Body of pancreas (tissue), 4 donors: ENCODE measurements at regions not wholly inside any gene's neighbourhood (a gene's known extent, or its start where the extent isn't known, plus 50 kb on each side); places are given as distances from the start of the nearest gene placed in this dataset.

Experiments used
- POLR2A ChIP-seq, 3 donors: fragments of 450-650 bp; IDR thresholded peaks; one replicate each; pipeline ENCODE4 v1.6.1; 2016; ENCODE audit warnings: antibody characterized with exemption in 3 of 3, mild to moderate bottlenecking in 2 of 3
- TF ChIP-seq, protein P1 (sequence below), 7 experiments: fragments of 450-650 bp in 4 of 7; fragments of 200-600 bp in 3 of 7; sonication (generic) in 3 of 7; IDR thresholded peaks; one replicate each; pipeline ENCODE4 v1.5.1; 2016 to 2019; ENCODE audit warnings: antibody characterized with exemption in 7 of 7

DNA sequence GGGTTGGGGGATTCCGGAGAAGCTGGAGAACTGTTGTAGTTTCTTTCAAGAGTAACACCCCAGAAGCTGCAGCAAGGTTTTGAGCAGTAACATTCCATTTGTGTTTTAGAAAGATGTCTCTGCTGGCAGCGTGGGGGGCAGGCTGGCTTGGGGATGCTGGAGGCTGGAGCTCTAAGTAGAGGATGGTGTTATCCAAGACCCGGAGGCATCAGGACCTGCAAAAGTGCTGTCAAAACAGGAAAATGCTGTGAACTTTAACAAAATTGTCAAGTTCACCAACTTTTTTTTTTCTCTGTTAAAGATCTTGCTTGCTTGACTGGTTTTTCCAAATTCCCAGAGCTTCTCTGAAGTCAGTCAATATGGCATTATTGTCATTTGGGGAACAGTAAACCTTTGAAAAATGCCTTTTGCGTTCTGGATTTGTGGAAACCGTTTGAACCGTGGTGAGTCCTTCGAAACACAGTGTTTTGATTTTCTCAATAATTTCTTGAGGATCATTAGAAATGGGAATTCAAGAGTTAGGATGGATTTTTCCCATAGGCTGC, 189.6 kb upstream of the NLRP1 start:
- TF ChIP-seq, protein P1, sequence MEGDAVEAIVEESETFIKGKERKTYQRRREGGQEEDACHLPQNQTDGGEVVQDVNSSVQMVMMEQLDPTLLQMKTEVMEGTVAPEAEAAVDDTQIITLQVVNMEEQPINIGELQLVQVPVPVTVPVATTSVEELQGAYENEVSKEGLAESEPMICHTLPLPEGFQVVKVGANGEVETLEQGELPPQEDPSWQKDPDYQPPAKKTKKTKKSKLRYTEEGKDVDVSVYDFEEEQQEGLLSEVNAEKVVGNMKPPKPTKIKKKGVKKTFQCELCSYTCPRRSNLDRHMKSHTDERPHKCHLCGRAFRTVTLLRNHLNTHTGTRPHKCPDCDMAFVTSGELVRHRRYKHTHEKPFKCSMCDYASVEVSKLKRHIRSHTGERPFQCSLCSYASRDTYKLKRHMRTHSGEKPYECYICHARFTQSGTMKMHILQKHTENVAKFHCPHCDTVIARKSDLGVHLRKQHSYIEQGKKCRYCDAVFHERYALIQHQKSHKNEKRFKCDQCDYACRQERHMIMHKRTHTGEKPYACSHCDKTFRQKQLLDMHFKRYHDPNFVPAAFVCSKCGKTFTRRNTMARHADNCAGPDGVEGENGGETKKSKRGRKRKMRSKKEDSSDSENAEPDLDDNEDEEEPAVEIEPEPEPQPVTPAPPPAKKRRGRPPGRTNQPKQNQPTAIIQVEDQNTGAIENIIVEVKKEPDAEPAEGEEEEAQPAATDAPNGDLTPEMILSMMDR (IDR thresholded peaks at IDR 0.05): no peak
- no peak for TF ChIP-seq POLR2A (IDR thresholded peaks at IDR 0.05)
